Progenitor cell of endocrine pancreas (in vitro differentiated cells): ENCODE measurements at regions not wholly inside any gene's neighbourhood (a gene's known extent, or its start where the extent isn't known, plus 50 kb on each side); places are given as distances from the start of the nearest gene placed in this dataset.

ENCODE experiments used
- DNase-seq: peaks from one replicate; pipeline ENCODE4 v3.0.0; 2021; ENCODE audit warnings: low spot score; ENCODE audit not compliant: unreplicated experiment
- H3K27ac Mint-ChIP-seq: 2 replicates; pipeline ENCODE4 v1.8.0; 2021; ENCODE audit warnings: mild to moderate bottlenecking, moderate library complexity, mixed read lengths
- H3K27me3 Mint-ChIP-seq: 2 replicates; pipeline ENCODE4 v1.8.0; 2021; ENCODE audit warnings: mixed read lengths
- H3K36me3 Mint-ChIP-seq: 2 replicates; pipeline ENCODE4 v1.8.0; 2022; ENCODE audit warnings: mixed read lengths; ENCODE audit not compliant: insufficient read depth
- H3K4me1 Mint-ChIP-seq: 2 replicates; pipeline ENCODE4 v1.8.0; 2021; ENCODE audit warnings: low read depth, mixed read lengths
- H3K4me3 Mint-ChIP-seq: 2 replicates; pipeline ENCODE4 v1.8.0; 2021; ENCODE audit warnings: low read depth, mild to moderate bottlenecking, moderate library complexity, mixed read lengths
- H3K9me3 Mint-ChIP-seq: 2 replicates; pipeline ENCODE4 v1.8.0; 2021; ENCODE audit warnings: low read depth, mixed read lengths
- CTCF ChIP-seq: fragments of 200-600 bp; sonication (generic); IDR thresholded peaks from one replicate; pipeline ENCODE4 v1.5.0; 2021; ENCODE audit warnings: antibody characterized with exemption, mild to moderate bottlenecking; ENCODE audit not compliant: unreplicated experiment

DNA sequence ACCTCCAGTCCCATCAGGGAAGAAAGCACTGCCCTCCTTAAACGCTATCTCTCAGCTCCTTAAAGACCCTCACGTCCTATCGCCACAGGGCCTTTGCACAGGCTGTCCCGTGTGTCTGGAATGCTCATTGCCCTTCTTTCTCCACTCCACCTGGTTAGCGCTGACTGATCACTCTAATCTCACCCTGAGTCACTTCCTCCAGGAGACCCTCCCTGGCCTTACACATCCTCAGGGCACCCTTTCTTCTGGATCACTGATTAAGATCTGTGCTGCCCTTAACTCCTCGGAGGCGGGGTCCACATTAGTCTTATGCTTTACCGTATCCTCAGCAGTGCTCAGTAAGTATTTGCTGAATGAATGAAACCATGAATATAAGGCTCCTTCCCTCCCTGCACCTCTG lies 94.7 kb downstream of the SYNE3 start:
- Mint-ChIP-seq H3K4me1 (peaks cover 3% of the 10 kb centered on the region), H3K36me3 (no peaks in the 10 kb centered on the region), H3K9me3 (peaks cover 5% of the 10 kb centered on the region), H3K27me3 (peaks cover 16% of the 10 kb centered on the region), H3K4me3 (no peak overlapping the region), H3K27ac (no peak overlapping the region)
- no peak for DNase-seq
- TF ChIP-seq CTCF, result no peak

DNA sequence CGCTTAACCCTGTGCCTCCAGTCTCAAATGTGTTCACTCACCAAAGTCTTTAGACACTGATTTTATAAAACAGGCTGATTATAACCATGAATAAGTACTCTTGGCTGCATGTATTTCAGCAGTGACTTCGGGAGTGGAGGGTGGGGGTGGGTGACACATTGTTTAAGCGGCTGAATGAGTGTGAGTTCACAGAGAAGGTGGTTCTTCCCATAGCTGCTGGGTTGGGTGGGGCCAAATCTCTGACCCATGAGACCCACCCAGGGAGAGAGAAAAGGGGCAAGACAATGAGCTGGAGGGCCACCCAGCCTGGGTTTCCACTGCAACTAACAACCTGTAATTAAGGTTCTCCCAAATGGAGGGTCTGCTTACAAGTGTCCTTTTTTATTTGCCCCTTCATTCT lies 96.4 kb downstream of the SYNE3 start:
- Mint-ChIP-seq H3K9me3 (peaks cover 5% of the 10 kb centered on the region), H3K27ac (no peak overlapping the region), H3K27me3 (peaks cover 16% of the 10 kb centered on the region), H3K4me3 (no peak overlapping the region), H3K36me3 (no peaks in the 10 kb centered on the region), H3K4me1 (no peaks in the 10 kb centered on the region)
- TF ChIP-seq CTCF, result no peak
- DNase-seq, result no peak

GRCh38 chr14:95419569-95419968 lies 96.9 kb downstream of the SYNE3 start:
- no peak overlapping the region for H3K27ac Mint-ChIP-seq

GRCh38 chr14:95418858-95419257 lies 97.6 kb downstream of the SYNE3 start:
- Mint-ChIP-seq H3K36me3 (no peaks in the 10 kb centered on the region), H3K4me3 (no peak overlapping the region), H3K27me3 (peaks cover 16% of the 10 kb centered on the region), H3K4me1 (no peaks in the 10 kb centered on the region), H3K27ac (no peak overlapping the region), H3K9me3 (peaks cover 5% of the 10 kb centered on the region)
- DNase-seq, result no peak
- TF ChIP-seq CTCF, result no peak

More at GRCh38 chr14:95419569-95419968, 96.9 kb downstream of the SYNE3 start:
- Mint-ChIP-seq H3K9me3 (peaks cover 5% of the 10 kb centered on the region), H3K36me3 (no peaks in the 10 kb centered on the region), H3K4me3 (no peak overlapping the region), H3K4me1 (no peaks in the 10 kb centered on the region), H3K27me3 (peaks cover 16% of the 10 kb centered on the region)
- no peak for DNase-seq
- TF ChIP-seq CTCF, result no peak

- H3K4me1 Mint-ChIP-seq, result no peaks in the 10 kb centered on the region
- TF ChIP-seq CTCF, result peak; percentile 18
- no peak overlapping the region for H3K4me3 Mint-ChIP-seq
- H3K9me3 Mint-ChIP-seq, result peaks cover 5% of the 10 kb centered on the region
- DNase-seq, result no peak
- H3K27ac Mint-ChIP-seq, result no peak overlapping the region
- no peaks in the 10 kb centered on the region for H3K36me3 Mint-ChIP-seq
- peaks cover 24% of the 10 kb centered on the region for H3K27me3 Mint-ChIP-seq
Measured at GRCh38 chr14:95417492-95417891, 97.8 kb upstream of the CLMN start.

GRCh38 chr14:95415993-95416392 lies 96.3 kb upstream of the CLMN start:
- H3K4me3 Mint-ChIP-seq, result no peak overlapping the region
- no peaks in the 10 kb centered on the region for H3K36me3 Mint-ChIP-seq
- no peak overlapping the region for H3K27ac Mint-ChIP-seq

More at GRCh38 chr14:95415993-95416392, 96.3 kb upstream of the CLMN start:
- H3K4me1 Mint-ChIP-seq, result no peaks in the 10 kb centered on the region
- peaks cover 5% of the 10 kb centered on the region for H3K9me3 Mint-ChIP-seq
- no peak for DNase-seq
- no peak for TF ChIP-seq CTCF
- peaks cover 29% of the 10 kb centered on the region for H3K27me3 Mint-ChIP-seq
